ENCODE measurements at regions not wholly inside any gene's neighbourhood (a gene's known extent, or its start where the extent isn't known, plus 50 kb on each side); places are given as distances from the start of the nearest gene placed in this dataset.
A peak's percentile ranks its signal among the peaks of the same experiment; 100 is the strongest.

DNA sequence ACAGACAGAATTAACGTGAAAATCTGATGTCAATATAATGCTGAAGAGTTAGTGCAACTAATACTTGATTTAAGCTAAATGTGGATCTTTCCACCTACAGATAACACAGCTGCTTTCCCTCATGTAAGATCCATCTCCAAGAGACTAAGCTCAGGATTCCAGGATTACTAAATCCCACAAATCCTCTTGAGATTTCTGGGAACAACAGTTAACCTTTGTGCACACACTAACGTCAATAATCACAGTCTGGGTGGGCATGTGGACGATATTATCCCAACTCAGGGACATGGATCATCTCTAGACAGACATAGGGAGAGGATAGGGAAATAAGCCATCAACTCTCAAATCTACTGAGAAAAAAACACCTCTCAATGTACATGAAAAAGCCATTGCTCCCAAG lies 432.6 kb downstream of the SATB2 start:
- CTCF ChIA-PET = no interaction called here
- POLR2A ChIA-PET = no interaction called here
- TF ChIP-seq, protein P1, sequence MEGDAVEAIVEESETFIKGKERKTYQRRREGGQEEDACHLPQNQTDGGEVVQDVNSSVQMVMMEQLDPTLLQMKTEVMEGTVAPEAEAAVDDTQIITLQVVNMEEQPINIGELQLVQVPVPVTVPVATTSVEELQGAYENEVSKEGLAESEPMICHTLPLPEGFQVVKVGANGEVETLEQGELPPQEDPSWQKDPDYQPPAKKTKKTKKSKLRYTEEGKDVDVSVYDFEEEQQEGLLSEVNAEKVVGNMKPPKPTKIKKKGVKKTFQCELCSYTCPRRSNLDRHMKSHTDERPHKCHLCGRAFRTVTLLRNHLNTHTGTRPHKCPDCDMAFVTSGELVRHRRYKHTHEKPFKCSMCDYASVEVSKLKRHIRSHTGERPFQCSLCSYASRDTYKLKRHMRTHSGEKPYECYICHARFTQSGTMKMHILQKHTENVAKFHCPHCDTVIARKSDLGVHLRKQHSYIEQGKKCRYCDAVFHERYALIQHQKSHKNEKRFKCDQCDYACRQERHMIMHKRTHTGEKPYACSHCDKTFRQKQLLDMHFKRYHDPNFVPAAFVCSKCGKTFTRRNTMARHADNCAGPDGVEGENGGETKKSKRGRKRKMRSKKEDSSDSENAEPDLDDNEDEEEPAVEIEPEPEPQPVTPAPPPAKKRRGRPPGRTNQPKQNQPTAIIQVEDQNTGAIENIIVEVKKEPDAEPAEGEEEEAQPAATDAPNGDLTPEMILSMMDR (IDR thresholded peaks at IDR 0.05; ENCODE audit: control extremely low read depth, extremely low read depth, low read depth, missing control alignments) = no peak
- DNase-seq (ENCODE audit: extremely low spot score) = no peak

DNA sequence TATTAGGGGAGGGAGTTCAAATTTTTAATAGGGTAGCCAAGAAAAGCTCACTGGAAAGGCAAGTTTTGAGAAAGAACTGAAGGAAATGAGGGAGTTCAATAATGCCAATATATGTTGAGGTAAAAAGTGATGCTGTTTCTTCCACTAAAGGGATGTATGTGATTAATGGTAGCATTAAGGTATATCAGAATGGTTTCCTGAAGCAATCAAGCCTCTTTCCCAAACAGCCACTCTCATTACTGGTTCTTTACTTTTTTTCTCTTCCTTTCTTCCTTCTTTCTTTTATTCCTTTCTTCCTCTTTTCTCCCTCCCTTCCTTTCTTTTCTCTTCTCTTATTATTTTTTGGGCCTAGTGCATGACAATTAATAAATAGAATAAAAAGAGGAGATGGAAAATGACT lies 433.5 kb downstream of the SATB2 start:
- TF ChIP-seq, protein P1 (IDR thresholded peaks at IDR 0.05; ENCODE audit: control extremely low read depth, extremely low read depth, low read depth, missing control alignments) = no peak
- no peak for DNase-seq (ENCODE audit: extremely low spot score)
- ChIA-PET POLR2A (no interaction called here), CTCF (interaction anchor here (1.0 kb wide), 2 partner anchors 14 to 61 kb away, joined by 3 read pairs; no protein-coding TSS in a partner anchor)

DNA sequence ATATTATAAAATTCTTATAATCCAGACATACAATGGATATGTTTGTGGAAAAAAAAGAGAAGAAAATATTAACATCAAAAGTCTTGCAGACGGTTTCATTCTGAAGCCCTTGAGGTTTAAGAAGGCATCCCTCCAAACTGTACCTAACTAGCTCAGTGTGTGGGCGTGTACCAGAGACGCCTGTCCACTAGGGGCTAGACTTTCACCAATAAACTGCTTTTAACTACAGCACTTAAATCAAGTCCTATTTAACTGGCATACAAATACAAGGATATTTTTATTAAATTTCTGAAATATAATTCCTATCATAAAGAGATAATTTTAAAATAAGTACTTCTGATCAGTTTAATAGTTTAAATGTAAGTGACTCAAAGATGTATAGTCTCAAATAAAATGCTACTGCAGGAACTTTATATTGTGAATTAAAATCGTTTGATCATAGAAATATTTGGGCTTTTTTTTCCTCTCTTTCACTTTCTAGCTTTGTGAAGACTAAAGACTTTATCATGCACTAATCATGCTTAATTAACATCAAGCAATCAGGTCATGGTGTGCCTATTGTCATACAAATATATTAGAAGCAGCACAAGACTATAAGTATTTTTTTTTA lies 437.7 kb downstream of the SATB2 start:
- DNase-seq (ENCODE audit: extremely low spot score) = no peak
- ChIA-PET POLR2A (no interaction called here), CTCF (no interaction called here)
- TF ChIP-seq, protein P1 (IDR thresholded peaks at IDR 0.05; ENCODE audit: control extremely low read depth, extremely low read depth, low read depth, missing control alignments) = peak; percentile 30

DNA sequence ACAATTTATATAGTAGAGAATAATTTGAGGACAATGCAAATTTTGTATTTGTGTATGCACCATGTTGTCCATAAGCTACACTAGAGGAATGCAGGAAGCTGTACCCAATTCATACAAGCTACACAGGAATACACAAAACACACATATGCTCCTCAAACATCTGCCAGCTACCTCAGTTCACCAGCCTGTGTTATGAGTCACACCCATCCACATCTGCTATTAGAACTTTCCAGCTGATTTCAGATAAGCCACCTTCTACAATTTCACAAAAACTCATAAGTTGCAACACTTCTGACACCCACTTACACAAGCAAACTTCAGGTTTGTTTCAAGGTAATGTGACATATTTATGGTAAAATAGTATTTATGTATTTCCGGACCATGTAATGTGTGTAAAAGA lies 438.9 kb downstream of the SATB2 start:
- ChIA-PET POLR2A (no interaction called here), CTCF (interaction anchor here (0.5 to 1.2 kb wide), 3 partner anchors 10 to 16 kb away, joined by 3 read pairs; no protein-coding TSS in a partner anchor)
- no peak for DNase-seq (ENCODE audit: extremely low spot score)
- TF ChIP-seq, protein P1 (IDR thresholded peaks at IDR 0.05; ENCODE audit: control extremely low read depth, extremely low read depth, low read depth, missing control alignments) = no peak

DNA sequence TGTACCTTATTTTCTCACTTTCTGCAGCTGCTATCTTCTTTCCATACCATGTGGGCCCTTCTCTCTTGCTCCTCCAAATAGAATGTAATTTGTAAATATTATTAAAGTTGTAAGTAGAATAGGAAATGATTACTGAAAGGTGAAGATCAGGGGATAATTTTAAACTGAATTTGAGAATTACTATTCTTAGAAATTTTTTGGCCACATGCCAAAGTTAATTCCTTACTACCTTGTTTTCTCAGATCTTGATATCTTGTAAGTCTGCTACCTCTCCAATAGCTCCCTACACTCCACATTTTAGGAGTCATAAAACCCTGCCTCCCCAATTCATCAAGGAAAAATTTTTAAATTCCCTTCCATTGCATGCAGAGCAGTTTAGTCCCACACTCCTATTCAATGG lies 442.7 kb downstream of the SATB2 start:
- ChIA-PET CTCF (no interaction called here), POLR2A (no interaction called here)
- TF ChIP-seq, protein P1 (IDR thresholded peaks at IDR 0.05; ENCODE audit: control extremely low read depth, extremely low read depth, low read depth, missing control alignments) = no peak
- DNase-seq (ENCODE audit: extremely low spot score) = no peak

DNA sequence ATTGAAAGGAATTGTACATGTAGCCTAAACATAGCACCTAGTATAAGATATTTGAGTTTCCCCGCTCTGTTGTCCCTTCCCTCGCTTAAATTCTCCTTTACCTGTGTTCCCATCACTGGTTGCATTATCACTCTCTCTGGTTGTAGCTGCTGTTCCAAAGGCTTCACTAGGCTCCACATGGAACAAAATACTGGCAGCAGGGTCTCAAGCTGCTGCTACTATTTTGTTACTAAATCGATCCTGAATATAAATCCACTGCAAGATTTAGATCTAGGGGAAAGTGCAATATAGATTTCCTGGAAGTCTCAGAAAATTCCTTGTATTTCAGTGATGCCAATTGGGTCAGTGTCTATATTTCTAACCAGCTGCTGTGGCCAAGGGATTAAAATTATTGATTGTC lies 443.5 kb downstream of the SATB2 start:
- ChIA-PET POLR2A (no interaction called here), CTCF (no interaction called here)
- TF ChIP-seq, protein P1 (IDR thresholded peaks at IDR 0.05; ENCODE audit: control extremely low read depth, extremely low read depth, low read depth, missing control alignments) = no peak

More for the DNA sequence above, 443.5 kb downstream of the SATB2 start:
- DNase-seq (ENCODE audit: extremely low spot score) = no peak

Measured in GM10248 (cell line).